RKO (cell line): ENCODE measurements at regions not wholly inside any gene's neighbourhood (a gene's known extent, or its start where the extent isn't known, plus 50 kb on each side); places are given as distances from the start of the nearest gene placed in this dataset.

Source experiments
- DNase-seq: peaks from one replicate; pipeline ENCODE4 v3.0.0-alpha.2; 2016; ENCODE audit warnings: low spot score

DNA sequence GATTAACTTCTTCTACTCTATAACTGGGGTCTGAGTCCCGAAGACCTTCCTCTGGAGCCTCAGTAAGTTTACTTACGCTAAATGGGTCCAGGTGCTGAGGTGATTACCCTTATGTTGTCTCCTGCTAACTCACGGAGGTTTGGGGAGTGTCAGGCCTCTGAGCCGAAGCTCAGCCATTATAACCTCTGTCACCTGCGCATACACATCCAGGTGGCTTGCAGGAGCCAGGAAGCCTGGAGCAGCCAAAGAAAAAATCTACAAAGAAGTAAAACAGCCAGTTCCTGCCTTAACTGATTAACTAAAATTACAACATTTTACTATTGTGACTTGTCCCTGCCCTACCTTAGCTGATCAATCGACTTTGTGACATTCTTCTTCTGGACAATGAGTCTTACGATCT, 350.7 kb downstream of the GLRX3 start:
- no peak for DNase-seq

DNA sequence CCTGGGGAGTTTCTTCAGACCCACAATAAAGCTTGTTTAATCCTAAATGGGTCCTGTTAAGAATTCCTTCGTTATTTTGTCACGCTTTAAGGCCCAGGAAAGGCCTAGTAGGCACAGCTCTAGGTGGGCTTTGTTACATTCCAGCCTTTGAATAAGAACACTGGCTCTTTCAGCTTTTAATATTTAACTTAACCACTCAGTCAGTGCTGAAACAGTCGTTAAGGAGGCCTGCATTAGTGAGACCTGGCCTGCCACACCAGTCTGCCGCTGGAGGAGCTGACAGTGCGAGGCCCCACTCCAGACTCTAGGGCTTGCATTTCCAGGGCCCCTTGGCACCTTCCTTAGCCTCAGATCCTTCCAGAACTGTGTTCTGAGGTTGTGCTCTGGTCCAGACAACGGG, 351.4 kb downstream of the GLRX3 start:
- DNase-seq, result no peak

- no peak for DNase-seq
Observed at GRCh38 chr10:130489891-130490290, 353.7 kb downstream of the GLRX3 start.

GRCh38 chr10:130491011-130491692, 355.0 kb downstream of the GLRX3 start:
- no peak for DNase-seq

- no peak for DNase-seq
Observed at GRCh38 chr10:130491693-130492050, 355.5 kb downstream of the GLRX3 start.

DNA sequence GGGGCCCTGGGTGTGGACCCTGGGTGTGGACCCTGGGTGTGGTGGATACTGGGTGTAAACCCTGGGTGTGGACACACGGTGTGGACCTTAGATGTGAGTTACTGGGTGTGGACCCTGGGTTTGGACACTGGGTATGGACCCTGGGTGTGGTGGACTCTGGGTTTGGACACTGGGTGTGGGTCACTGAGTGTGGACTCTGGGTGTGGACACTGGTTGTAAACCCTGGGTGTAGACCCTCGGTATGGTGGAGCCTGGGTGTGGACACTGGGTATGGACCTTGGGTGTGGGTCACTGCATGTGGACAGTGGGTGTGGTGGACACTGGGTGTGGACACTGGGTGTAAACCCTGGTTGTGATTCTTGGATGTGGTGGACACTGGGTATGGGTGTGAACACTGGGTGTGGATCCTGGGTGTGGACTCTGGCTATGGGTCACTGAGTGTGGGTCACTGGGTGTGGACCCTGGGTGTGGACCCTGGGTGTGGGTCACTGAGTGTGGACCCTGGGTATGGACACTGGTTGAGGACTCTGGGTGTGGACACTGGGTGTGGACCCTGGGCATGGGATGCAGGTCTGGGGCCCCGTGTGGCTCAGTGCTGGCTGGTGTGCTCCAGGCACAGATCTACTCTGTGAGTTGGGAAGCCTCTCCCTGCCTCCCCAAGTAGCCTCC, 356.2 kb downstream of the GLRX3 start:
- no peak for DNase-seq

- no peak for DNase-seq
Observed at GRCh38 chr10:130493021-130493420, 356.8 kb downstream of the GLRX3 start.

GRCh38 chr10:130493446-130494145, 357.4 kb downstream of the GLRX3 start:
- no peak for DNase-seq

GRCh38 chr10:130495116-130495862, 359.1 kb downstream of the GLRX3 start:
- no peak for DNase-seq

DNA sequence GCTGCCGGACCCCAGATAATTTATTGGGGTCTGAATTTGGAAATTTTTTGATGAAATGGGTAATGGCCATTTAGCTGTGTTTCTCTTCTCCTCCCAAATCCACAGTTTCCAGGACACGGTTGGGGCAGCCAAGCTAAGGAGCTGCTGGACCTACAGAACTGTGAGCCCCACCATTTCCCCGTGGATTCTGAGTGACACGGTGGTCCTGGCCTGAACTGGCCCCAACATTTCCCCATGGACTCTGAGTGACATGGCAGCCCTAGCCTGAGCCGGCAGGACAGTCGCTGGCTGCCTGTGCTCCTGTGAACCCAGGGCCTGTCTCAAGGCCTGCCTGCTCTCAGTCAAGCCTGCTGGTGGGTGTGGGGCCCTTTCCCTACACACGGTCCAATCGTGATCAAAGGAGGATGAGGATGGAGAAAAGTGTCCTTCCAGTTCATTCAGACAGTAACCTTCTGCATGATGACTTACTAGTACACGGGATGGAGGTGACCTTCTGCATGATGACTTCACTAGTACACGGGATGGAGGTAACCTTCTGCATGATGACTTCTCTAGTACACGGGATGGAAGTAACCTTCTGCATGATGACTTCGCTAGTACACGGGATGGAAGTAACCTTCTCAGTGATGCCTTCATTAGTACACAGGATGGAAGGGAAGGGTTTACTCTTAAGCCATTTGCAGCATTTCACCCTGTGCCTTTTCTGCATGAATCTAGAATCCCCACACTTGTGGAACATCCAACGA, 359.9 kb downstream of the GLRX3 start:
- no peak for DNase-seq

DNA sequence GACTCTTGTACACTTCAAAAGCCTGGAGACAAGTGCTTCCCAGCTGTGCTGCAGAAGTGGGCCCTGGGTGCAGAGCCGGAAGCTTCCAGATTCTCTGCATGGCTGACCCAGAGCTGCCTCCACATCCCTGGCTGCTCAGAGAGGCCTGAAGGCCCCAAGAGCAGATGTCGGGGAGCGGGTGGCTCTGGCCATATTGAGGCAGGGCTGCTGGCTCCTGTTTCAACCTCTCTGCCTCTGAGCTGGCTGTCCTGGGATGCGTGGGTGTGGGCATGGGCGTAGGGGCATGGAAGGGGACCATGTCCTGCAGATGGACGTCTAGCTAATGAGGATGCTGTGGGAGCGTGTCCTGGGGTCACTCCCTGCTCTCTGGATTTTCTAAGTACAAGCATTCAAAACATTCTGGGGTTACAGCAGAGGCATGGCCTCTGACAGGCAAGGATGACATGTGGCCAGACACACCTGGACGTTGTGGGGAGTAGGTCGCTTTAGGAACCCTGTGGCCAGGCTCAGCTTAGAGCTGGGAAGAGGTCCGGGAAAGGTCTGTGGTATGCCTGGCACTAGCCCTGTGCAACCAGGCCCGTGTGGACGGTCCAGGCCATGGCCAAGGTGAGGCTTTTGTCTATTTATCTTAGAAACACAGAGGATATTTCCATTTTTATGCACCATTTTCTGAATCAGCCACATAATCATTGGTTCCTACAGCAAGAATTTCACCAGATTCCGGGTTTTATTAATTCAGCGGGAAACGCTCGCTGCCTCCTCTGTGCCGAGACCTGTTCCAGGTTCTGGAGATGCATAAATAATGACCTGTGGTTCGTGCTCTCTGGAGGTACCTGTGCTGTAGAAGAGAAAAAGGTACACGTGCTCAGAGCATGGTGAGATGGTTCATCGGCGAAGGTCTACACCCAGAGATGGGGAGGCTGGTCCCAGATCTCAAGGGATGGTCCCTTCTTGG, 361.1 kb downstream of the GLRX3 start:
- DNase-seq, result no peak

- no peak for DNase-seq
Observed at GRCh38 chr10:130498042-130498441, 361.9 kb downstream of the GLRX3 start.

GRCh38 chr10:130498934-130499333, 362.7 kb downstream of the GLRX3 start:
- no peak for DNase-seq

DNA sequence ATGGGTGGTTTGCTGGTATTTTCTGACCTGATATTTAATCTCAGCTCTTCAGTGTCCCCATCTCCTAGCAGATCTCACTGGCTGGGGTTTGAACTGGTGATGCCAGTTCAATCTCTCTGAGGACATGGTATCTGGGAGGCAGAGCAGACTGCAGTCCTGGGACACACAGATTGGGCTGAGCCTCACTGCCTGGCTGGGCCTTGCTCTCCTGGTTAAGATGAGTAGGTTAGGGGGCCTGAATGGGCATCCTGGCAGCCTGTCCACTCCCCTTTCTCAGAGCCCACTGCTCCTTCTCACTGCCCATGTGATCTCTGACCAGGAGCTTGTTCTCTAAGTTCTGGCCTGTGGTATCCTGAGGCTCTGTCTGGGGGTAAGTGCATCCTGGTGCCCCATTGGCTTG, 363.4 kb downstream of the GLRX3 start:
- no peak for DNase-seq

- DNase-seq, result no peak
Observed at GRCh38 chr10:130500261-130501000, 364.2 kb downstream of the GLRX3 start.

GRCh38 chr10:130507461-130507860, 371.3 kb downstream of the GLRX3 start:
- DNase-seq, result no peak

DNA sequence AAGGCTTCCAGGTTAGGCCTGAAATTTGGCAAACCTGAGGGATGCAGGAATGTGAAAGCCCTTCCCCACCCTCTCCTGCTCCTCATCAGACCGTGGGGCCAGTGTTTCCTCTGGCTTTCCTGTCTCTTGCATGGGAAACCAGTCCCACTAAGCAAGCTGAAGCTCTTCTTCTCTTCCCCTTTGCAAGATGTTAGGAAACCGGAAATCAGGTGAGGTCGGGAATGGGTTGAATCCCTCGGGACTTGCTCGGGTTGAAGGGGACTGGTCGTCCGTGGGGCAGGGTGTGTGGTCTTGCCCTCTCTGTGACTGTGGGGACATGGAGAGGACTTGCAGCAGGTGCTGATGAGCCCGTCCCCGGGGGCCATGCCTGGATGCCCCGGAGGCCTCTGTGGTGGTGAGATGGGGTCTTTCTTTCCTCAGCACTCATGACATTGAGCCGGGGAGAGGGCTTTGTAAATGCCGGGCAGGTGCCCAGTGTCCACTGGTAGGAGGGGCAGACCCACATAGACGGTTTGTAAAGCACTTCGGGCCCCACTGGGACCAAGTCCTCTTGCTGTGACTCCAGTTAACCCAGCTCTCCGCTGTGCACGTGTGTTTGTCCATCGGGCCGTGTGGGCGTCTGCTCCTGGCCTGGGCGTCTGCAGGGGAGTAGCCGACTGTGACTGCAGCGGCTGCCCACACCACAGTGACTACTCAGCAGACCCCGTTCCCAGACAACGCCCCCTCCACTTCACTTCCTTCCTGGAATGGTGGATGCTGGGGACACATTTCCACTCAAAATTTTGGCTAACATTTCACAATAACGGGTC, 373.9 kb downstream of the GLRX3 start:
- DNase-seq, result no peak

DNA sequence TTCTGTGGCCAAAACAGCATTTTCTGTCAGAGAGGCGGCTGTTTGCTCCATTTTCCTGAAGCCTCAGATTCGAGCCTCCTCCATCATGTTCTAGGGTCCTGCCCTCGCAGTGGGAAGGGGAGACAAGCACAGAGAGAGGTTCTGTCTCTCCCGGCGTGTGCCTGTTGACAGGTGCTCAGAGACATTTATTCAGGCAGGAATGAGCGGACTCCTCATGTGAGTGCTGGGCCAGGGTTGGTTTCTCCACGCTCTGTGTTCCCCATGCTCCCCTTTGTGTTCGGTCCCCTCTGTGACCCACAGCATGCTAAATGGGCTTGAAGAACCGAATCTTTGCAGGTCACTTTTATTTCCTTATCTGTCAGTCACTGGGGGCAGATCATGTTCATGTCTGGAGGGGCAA, 374.6 kb downstream of the GLRX3 start:
- DNase-seq, result no peak

DNA sequence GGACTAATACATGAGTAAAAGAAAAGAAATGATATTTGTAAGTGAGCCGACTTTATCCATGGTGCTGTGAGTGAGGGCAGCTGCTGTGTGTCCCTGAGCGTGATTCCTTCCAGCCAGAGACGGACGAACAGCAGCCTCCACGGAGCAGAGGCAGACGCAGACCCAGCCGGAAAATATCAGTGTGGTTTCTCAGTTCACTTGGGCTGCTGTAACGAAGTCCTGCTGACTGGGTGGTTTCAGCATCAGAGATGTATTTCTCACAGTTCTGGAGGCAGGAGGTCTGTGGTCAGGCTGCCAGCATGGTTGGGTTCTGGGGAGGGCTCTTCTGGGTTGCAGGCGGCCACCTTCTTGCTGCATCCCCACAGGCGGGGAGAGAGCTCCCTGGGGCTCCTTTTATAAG, 375.6 kb downstream of the GLRX3 start:
- DNase-seq, result no peak
